HL-60 (cell line): ENCODE measurements at regions not wholly inside any gene's neighbourhood (a gene's known extent, or its start where the extent isn't known, plus 50 kb on each side); places are given as distances from the start of the nearest gene placed in this dataset.

Experiments
- DNase-seq, 2 experiments: peaks; one replicate each; pipeline ENCODE4 v3.0.0-alpha.2; 2010 to 2020; ENCODE audit warnings: low read depth in 1 of 2, low spot score in 1 of 2
- H3K27ac ChIP-seq: fragments of 250-450 bp; sonication (Bioruptor Pico); replicated peaks from 2 replicates; pipeline ENCODE4 v1.5.1; 2020; ENCODE audit warnings: mild to moderate bottlenecking, moderate library complexity
- H3K27me3 ChIP-seq: fragments of 250-450 bp; sonication (Bioruptor Pico); 2 replicates; pipeline ENCODE4 v1.5.1; 2021; ENCODE audit warnings: mild to moderate bottlenecking, moderate library complexity; ENCODE audit not compliant: insufficient read depth, poor library complexity, severe bottlenecking
- H3K4me3 ChIP-seq: replicated peaks from 2 replicates; pipeline ENCODE4 v1.5.1; 2011; ENCODE audit warnings: mild to moderate bottlenecking, control low read depth, low read length; ENCODE audit not compliant: insufficient read depth
- CTCF ChIP-seq: IDR thresholded peaks from one replicate; pipeline ENCODE4 v1.5.1; 2011; ENCODE audit warnings: low read length, control low read depth, inconsistent platforms; ENCODE audit not compliant: insufficient read depth
- GABPA ChIP-seq: IDR thresholded peaks from 2 replicates; pipeline ENCODE4 v1.6.1; 2012; ENCODE audit warnings: low read depth
- POLR2AphosphoS5 ChIP-seq: IDR thresholded peaks from 2 replicates; pipeline ENCODE4 v1.6.1; 2012; ENCODE audit warnings: low read depth
- REST ChIP-seq: IDR thresholded peaks from 2 replicates; pipeline ENCODE4 v1.6.1; 2012; ENCODE audit warnings: low read depth; ENCODE audit not compliant: insufficient replicate concordance
- SPI1 ChIP-seq: IDR thresholded peaks from 2 replicates; pipeline ENCODE4 v1.6.1; 2012; ENCODE audit warnings: low read depth, mild to moderate bottlenecking, borderline replicate concordance

GRCh38 chr1:191564275-191564674 is 594.0 kb upstream of the RGS18 start:
- no peak for TF ChIP-seq GABPA
- no peak for TF ChIP-seq REST
- TF ChIP-seq POLR2AphosphoS5 = no peak
- no peak for TF ChIP-seq SPI1
- no peak for TF ChIP-seq CTCF
- Histone ChIP-seq H3K4me3 (no peak overlapping the region), H3K27me3 (no peaks in the 10 kb centered on the region), H3K27ac (no peak overlapping the region)
- no peak for DNase-seq

- Histone ChIP-seq H3K4me3 (no peak overlapping the region), H3K27ac (no peak overlapping the region), H3K27me3 (no peaks in the 10 kb centered on the region)
- no peak for DNase-seq
- no peak for TF ChIP-seq CTCF
- TF ChIP-seq POLR2AphosphoS5 = no peak
Observed at GRCh38 chr1:191572479-191572878, 585.8 kb upstream of the RGS18 start.

- Histone ChIP-seq H3K27ac (no peak overlapping the region), H3K4me3 (no peak overlapping the region), H3K27me3 (no peaks in the 10 kb centered on the region)
- DNase-seq = no peak
- TF ChIP-seq SPI1 (no peak), REST (no peak), POLR2AphosphoS5 (no peak), CTCF (no peak), GABPA (no peak)
Observed at GRCh38 chr1:191575180-191575579, 583.1 kb upstream of the RGS18 start.

- no peak overlapping the region for H3K4me3 ChIP-seq
- no peaks in the 10 kb centered on the region for H3K27me3 ChIP-seq
- DNase-seq = no peak
- TF ChIP-seq SPI1 = no peak
- TF ChIP-seq GABPA = no peak
- TF ChIP-seq CTCF = no peak
- TF ChIP-seq REST = no peak
- TF ChIP-seq POLR2AphosphoS5 = no peak
- H3K27ac ChIP-seq = no peak overlapping the region
Observed at GRCh38 chr1:191575746-191576145, 582.5 kb upstream of the RGS18 start.
